NCI-H2107 treated with DMSO at 0.1 percent for 48 hours (cell line): ENCODE measurements at regions not wholly inside any gene's neighbourhood (a gene's known extent, or its start where the extent isn't known, plus 50 kb on each side); places are given as distances from the start of the nearest gene placed in this dataset.

Experiments
- DNase-seq: peaks from one replicate; lab custom pipeline; 2025; ENCODE audit not compliant: unreplicated experiment; lab: John Stamatoyannopoulos, UW

DNA sequence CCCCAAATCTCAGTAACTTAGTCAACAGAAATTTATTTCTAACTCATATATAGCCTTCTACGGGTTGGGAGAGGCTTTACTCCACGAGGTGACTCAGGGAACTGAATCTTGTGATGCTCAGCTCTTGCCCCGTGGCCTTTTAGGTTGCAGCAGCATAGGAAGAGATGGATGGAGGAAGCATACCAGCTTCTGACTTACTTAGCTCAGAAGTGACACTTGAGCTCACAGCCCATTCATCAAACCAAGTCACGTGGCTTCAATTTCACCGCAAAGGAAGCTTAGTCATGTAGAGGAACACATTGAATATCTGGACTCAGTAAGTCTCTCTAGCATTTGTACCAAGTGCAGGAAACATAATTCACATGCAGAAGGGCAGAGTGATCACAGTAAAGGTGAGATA is 124.1 kb upstream of the KCNN2 start:
- DNase-seq = no peak

- DNase-seq = no peak
Observed at GRCh38 chr5:114238771-114239313, 123.0 kb upstream of the KCNN2 start.

DNA sequence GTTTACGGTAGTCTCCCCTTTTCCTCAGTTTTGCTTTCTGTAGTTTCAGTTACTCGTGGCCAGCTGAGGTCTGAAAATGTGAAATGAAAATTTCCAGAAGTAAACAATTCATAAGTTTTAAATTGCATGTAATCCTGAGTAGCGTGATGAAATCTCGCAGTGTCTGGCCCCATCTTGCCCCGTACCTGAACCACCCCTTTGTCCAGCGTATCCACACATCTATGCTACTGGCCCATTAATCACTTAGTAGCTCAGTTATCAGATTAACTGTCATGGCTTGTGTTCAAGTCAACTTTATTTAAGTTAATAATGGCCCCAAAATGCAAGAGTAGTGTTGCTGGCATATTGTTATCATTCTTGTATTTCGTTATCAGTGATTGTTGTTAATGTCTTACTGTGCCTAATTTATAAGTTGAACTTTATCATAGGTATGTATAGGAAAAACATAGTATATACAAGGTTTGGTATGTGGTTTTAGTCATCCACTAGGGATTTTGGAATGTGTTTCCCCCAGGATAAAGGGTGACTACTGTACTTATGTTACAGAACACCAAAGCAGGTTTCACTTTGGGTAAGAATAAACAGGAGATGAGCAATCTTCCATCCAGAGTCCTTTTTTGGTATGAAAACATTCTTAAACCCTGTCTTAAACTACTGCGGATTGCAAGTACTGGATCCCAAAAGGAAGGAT is 118.4 kb upstream of the KCNN2 start:
- no peak for DNase-seq

DNA sequence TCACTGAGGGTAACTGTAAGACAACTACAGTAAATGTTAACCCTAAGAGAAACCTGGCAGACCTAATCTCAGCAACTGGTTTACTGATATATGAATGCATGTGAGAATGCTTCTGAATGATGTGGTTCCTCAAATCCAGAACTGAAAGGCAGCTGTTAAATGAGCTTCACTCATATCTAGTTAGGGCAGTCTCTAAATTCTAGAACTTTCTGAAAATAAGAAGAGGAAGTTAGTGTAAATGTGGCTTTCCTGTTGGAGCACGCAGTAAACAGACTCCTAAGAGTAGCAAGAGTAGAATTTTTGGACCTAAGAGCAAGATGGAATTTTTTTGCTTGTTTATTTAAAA is 117.9 kb upstream of the KCNN2 start:
- DNase-seq = no peak

- no peak for DNase-seq
Observed at GRCh38 chr5:114249823-114250222, 112.0 kb upstream of the KCNN2 start.

GRCh38 chr5:114250536-114250935 is 111.3 kb upstream of the KCNN2 start:
- no peak for DNase-seq

DNA sequence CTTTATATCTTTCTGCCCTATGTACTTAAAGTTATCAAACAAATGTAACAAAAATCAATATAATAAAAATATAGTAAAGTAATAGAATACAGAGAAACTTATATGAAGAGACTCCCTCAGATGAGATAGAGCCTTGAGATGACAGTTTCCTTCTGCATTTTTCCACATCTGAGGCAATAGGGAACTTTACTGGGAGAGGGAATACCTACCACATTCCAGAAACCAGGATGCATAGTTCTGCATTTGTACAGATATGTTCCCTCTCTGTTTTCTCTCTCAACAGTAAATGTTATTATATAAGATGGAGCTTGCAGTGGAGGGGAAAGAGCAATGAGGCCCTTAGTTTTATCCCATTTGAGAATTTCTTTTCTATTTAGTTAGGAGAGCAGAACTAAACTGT is 109.6 kb upstream of the KCNN2 start:
- DNase-seq = no peak

DNA sequence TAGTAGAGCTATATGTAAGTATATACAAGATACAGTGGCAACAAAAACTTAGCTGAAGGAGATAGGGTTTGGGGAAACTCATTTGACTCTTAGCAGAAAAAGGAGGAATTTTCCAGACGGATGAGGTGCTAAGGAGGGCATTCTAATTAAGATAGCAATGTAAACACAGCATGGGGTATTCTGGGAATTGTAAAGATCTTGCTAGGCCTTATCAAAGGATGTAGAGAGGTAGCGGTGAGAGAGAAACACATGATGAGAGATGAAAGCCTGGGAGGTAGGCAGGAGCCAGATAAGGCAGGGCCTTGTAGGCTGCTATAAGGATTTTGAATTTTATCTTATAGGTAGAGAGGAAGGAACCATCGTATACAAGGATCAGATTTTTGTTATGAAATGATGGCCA is 106.6 kb upstream of the KCNN2 start:
- DNase-seq = no peak

DNA sequence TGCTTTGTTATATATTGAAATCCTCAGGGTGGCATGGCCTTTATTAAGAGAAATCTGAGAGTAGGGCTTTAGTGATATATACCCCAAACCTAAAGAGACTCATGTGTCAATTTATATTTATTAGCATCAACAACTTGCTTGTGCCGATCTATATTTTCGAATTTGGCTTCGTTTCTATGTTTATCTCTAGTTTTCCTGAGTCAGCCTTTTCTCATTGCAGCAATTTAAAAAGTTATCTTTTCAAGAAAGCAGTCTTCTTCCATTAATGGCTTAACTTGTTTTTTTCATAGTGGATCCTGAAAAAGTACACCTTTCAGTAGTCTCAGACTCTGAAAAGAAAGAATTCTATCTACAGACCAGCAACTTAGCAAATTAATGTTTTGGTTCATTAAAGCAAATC is 99.9 kb upstream of the KCNN2 start:
- DNase-seq = no peak

DNA sequence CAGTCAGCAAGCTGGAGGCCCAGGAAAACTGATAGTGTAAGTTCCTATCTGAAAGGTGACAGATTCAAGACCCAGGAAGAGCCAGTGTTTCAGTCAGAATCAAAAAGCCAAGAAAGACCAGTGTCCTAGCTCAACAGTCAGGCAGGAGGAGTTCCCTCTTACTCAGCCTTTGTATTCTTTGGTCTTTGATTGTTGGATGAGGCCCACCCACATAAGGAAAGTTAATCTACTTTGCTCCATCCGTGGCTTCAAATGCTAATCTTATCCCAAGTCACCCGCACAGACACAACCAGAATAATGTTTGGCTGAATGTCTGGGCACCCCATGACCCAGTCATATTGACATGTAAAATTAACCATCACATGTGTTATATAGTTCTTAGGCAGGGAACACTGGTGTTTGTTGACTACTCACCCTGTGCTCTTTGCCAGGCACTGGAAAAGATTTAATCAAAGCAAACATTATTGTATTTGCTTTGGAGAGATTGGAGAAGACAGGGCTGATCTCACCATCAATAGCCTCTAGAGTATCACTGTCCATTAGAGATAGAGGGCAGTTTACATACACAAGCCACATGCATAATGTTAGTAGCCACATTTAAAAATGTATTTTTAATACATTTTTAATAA is 96.3 kb upstream of the KCNN2 start:
- DNase-seq = no peak

GRCh38 chr5:114266374-114266773 is 95.5 kb upstream of the KCNN2 start:
- no peak for DNase-seq

DNA sequence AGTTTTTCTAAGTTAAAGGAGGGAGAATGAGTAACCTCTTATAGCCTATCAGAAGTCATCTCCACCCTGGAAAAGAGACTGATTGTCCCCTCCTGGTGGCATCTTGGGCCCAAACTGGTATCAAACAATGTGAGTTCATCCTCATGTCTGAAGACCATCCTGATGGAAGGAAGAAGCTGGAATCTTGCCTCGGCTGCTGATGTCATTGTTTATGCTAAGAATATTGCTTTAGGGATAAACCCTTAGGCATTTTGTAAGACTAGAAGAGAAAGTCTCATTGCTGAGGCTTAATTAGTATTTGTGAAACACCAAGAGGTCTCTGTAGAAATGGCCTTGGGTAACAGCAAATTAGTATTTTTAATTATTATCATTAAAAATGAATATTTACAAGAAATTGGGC is 65.7 kb upstream of the KCNN2 start:
- no peak for DNase-seq

- no peak for DNase-seq
Observed at GRCh38 chr5:114297915-114298314, 64.0 kb upstream of the KCNN2 start.

GRCh38 chr5:114305402-114306207 is 56.3 kb upstream of the KCNN2 start:
- no peak for DNase-seq

DNA sequence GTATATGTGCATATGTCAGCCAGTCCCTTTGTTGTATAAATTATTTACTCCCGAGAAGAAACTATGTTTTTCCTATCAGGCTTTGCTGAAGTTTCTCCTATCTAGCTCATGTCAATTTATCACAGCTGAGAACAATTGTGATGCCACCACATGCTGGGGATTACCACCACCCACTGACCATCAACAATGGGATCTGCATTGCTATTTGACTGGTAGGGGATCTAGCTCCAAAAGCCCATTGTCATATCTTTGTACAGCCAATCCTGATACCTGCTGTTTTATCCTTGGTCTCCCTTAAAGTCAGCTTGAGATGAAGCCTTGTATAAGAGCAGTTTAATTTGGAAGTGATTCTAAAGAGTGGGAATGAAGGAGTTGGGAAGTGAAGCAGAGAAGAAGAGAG is 53.9 kb upstream of the KCNN2 start:
- no peak for DNase-seq

GRCh38 chr5:114308508-114308907 is 53.4 kb upstream of the KCNN2 start:
- no peak for DNase-seq

GRCh38 chr5:114310666-114311065 is 51.2 kb upstream of the KCNN2 start:
- no peak for DNase-seq

DNA sequence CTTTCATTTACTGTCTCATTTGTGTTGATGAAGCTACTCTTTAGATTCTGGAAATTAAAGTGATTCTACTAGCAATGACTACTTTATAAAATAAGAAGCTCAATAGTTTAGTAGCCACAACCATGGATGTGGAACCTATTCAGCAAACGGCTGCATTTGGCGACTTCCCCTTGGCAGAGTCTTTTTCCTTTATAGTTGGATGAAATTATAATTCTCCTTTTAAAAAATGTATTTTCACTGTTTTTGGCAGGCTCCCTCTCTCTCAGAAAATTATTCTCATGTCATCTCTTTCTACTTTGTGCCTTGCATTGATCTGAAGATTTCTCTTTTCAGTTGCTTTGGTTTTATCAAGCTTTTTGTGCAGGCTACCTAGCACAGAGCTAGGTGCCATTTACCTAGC is 50.6 kb upstream of the KCNN2 start:
- DNase-seq = no peak

GRCh38 chr5:114311968-114312367 is 49.9 kb upstream of the KCNN2 start:
- DNase-seq = no peak
